OCI-LY1 (cell line): ENCODE measurements at regions not wholly inside any gene's neighbourhood (a gene's known extent, or its start where the extent isn't known, plus 50 kb on each side); places are given as distances from the start of the nearest gene placed in this dataset.

Source experiments
- H2AFZ ChIP-seq: fragments of 200-600 bp; sonication (generic), shearing (Covaris generic); 2 replicates; pipeline ENCODE4 v1.6.0; 2014; ENCODE audit warnings: antibody characterized with exemption, mild to moderate bottlenecking, low read length
- H3F3A ChIP-seq: fragments of 200-600 bp; sonication (generic), shearing (Covaris generic); 2 replicates; pipeline ENCODE4 v1.6.0; 2014; ENCODE audit warnings: mild to moderate bottlenecking, antibody characterized with exemption, low read length, moderate library complexity; ENCODE audit not compliant: insufficient read depth
- H3K27ac ChIP-seq: fragments of 200-600 bp; sonication (generic); 2 replicates; pipeline ENCODE4 v1.5.1; 2014; ENCODE audit warnings: low read length, mixed run types, mild to moderate bottlenecking, low read depth; ENCODE audit not compliant: poor library complexity, severe bottlenecking
- H3K27me3 ChIP-seq: fragments of 200-600 bp; sonication (generic); 2 replicates; pipeline ENCODE4 v1.6.0; 2014; ENCODE audit warnings: antibody characterized with exemption, mild to moderate bottlenecking, low read length, moderate library complexity; ENCODE audit not compliant: insufficient read depth
- H3K36me3 ChIP-seq: fragments of 200-600 bp; sonication (generic); 2 replicates; pipeline ENCODE4 v1.6.1; 2014; ENCODE audit warnings: mild to moderate bottlenecking, antibody characterized with exemption, low read length, moderate library complexity, mixed read lengths; ENCODE audit not compliant: insufficient read depth
- H3K4me1 ChIP-seq: fragments of 200-600 bp; sonication (generic); 2 replicates; pipeline ENCODE4 v1.5.1; 2014; ENCODE audit warnings: mild to moderate bottlenecking, low read length, moderate library complexity; ENCODE audit not compliant: insufficient read depth, severe bottlenecking
- H3K4me2 ChIP-seq: fragments of 200-600 bp; sonication (generic), shearing (Covaris generic); 2 replicates; pipeline ENCODE4 v1.6.1; 2014; ENCODE audit warnings: low read length
- H3K4me3 ChIP-seq: fragments of 200-600 bp; sonication (generic); 2 replicates; pipeline ENCODE4 v1.5.1; 2014; ENCODE audit warnings: low read length, low read depth, mild to moderate bottlenecking, mixed read lengths; ENCODE audit not compliant: poor library complexity, severe bottlenecking
- H3K79me2 ChIP-seq: fragments of 200-600 bp; shearing (Covaris generic); 2 replicates; pipeline ENCODE4 v1.6.1; 2016; ENCODE audit warnings: mixed run types, low read length, mixed read lengths; ENCODE audit not compliant: insufficient read depth
- H3K9ac ChIP-seq: fragments of 200-600 bp; sonication (generic), shearing (Covaris generic); 2 replicates; pipeline ENCODE4 v1.6.1; 2014; ENCODE audit warnings: mild to moderate bottlenecking, low read length, mixed read lengths
- H3K9me2 ChIP-seq: fragments of 200-600 bp; sonication (generic), shearing (Covaris generic); 2 replicates; pipeline ENCODE4 v1.6.1; 2014; ENCODE audit warnings: low read depth, mild to moderate bottlenecking, low read length, mixed read lengths
- H3K9me3 ChIP-seq: fragments of 200-600 bp; shearing (Covaris generic); 2 replicates; pipeline ENCODE4 v1.6.1; 2014; ENCODE audit warnings: low read length, mixed read lengths
- H4K20me1 ChIP-seq: fragments of 200-600 bp; sonication (generic), shearing (Covaris generic); 2 replicates; pipeline ENCODE4 v1.6.0; 2016; ENCODE audit warnings: mild to moderate bottlenecking, low read length; ENCODE audit not compliant: insufficient read depth
- EZH2 ChIP-seq: fragments of 200-600 bp; sonication (generic), shearing (Covaris generic); IDR thresholded peaks from 2 replicates; pipeline ENCODE4 v1.8.0; 2017; ENCODE audit warnings: borderline replicate concordance, mixed run types, mild to moderate bottlenecking, antibody characterized with exemption, low read length, moderate library complexity, mixed read lengths
- TF ChIP-seq, protein P1 (sequence below): fragments of 200-600 bp; sonication (generic), shearing (Covaris generic); IDR thresholded peaks from 2 replicates; pipeline ENCODE4 v1.5.1; 2017; ENCODE audit warnings: mild to moderate bottlenecking, antibody characterized with exemption, low read length, moderate library complexity, mixed read lengths

DNA sequence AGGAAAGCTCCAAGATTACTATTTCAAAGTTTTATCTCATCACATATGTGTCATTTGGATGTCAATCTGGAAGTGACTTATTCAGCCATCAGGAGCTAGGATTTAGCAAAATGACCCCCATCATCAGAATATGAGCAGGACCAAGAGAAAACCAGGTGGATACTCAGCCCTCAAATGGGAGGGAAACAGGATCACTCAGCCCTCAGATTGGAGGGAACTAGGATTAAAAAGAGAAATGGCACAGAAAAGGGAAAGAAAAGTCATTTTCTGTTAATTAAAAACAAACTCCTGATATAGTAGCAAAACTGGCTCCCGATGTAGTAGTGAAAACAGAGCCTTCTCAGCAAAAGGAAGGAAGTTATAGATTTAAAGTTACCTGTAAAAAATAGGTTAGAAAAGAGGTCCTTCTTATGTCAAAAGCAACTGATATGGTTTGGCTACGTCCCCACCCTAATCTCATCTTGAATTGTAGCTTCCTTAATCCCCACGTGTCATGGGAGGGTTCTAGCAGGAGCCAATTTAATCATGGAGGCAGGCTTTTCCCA, 69.0 kb upstream of the MYCN start:
- Histone ChIP-seq H3K9me2 (no peaks in the 10 kb centered on the region), H3F3A (no peaks in the 10 kb centered on the region), H3K27ac (no peak overlapping the region), H3K9me3 (no peaks in the 10 kb centered on the region), H3K9ac (no peak overlapping the region), H3K4me1 (no peaks in the 10 kb centered on the region), H3K4me3 (no peak overlapping the region), H3K79me2 (no peaks in the 10 kb centered on the region), H3K4me2 (no peak overlapping the region), H3K27me3 (no peaks in the 10 kb centered on the region), H4K20me1 (no peaks in the 10 kb centered on the region), H2AFZ (no peak overlapping the region), H3K36me3 (no peaks in the 10 kb centered on the region)
- TF ChIP-seq, protein P1, sequence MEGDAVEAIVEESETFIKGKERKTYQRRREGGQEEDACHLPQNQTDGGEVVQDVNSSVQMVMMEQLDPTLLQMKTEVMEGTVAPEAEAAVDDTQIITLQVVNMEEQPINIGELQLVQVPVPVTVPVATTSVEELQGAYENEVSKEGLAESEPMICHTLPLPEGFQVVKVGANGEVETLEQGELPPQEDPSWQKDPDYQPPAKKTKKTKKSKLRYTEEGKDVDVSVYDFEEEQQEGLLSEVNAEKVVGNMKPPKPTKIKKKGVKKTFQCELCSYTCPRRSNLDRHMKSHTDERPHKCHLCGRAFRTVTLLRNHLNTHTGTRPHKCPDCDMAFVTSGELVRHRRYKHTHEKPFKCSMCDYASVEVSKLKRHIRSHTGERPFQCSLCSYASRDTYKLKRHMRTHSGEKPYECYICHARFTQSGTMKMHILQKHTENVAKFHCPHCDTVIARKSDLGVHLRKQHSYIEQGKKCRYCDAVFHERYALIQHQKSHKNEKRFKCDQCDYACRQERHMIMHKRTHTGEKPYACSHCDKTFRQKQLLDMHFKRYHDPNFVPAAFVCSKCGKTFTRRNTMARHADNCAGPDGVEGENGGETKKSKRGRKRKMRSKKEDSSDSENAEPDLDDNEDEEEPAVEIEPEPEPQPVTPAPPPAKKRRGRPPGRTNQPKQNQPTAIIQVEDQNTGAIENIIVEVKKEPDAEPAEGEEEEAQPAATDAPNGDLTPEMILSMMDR, result no peak
- TF ChIP-seq EZH2, result no peak

DNA sequence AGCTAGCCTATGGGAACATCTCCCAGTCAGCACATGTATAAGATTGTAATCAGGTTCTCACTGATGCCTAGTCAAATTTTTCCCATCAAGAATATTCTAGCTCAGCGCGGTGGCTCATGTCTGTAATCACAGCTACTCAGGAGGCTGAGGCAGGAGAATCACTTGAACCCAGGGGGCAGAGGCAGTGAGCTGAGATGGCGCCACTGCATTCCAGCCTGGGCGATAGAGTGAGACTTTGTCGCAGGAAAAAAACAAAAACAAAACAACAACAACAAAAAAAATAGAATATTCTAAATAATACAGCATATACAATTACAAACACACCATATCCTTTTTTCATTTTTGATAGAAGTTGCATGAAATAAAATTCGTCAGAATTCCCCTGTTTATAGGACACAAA, 67.5 kb upstream of the MYCN start:
- Histone ChIP-seq H3K36me3 (no peaks in the 10 kb centered on the region), H2AFZ (no peak overlapping the region), H3K27ac (no peak overlapping the region), H3K9ac (no peak overlapping the region), H4K20me1 (no peaks in the 10 kb centered on the region), H3K9me3 (no peaks in the 10 kb centered on the region), H3K9me2 (no peaks in the 10 kb centered on the region), H3K4me2 (no peak overlapping the region), H3K4me3 (no peak overlapping the region), H3K27me3 (no peaks in the 10 kb centered on the region), H3F3A (no peaks in the 10 kb centered on the region), H3K79me2 (no peaks in the 10 kb centered on the region), H3K4me1 (no peaks in the 10 kb centered on the region)
- no peak for TF ChIP-seq EZH2
- TF ChIP-seq, protein P1, result no peak

DNA sequence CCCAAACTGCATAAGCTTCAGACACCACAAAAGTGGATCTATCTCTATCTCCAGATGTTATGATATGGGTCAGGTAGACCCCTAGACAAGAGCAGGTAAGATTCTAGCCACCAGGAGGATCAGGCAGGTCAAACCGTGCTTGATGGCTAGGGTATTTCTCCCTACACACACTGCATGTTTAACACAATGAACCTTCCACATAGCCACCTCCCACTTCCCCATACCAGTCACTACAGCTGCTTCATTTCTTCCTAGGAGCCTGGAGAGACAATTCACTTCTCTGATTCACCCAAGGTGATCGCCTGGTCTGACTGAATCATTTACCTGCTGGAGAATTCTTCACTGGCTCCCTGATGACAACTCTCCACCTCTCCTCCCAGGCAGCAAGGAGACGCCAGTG, 66.0 kb upstream of the MYCN start:
- no peaks in the 10 kb centered on the region for H3K36me3 ChIP-seq

More for the DNA sequence above, 66.0 kb upstream of the MYCN start:
- no peak for TF ChIP-seq EZH2
- TF ChIP-seq, protein P1, result no peak
- no peaks in the 10 kb centered on the region for H4K20me1 ChIP-seq
- no peaks in the 10 kb centered on the region for H3K9me2 ChIP-seq
- no peak overlapping the region for H3K27ac ChIP-seq
- no peak overlapping the region for H3K9ac ChIP-seq
- H3K4me1 ChIP-seq, result no peaks in the 10 kb centered on the region
- no peaks in the 10 kb centered on the region for H3K27me3 ChIP-seq
- no peaks in the 10 kb centered on the region for H3K79me2 ChIP-seq
- H3F3A ChIP-seq, result no peaks in the 10 kb centered on the region
- no peak overlapping the region for H3K4me3 ChIP-seq
- no peak overlapping the region for H3K4me2 ChIP-seq
- no peak overlapping the region for H2AFZ ChIP-seq
- H3K9me3 ChIP-seq, result no peaks in the 10 kb centered on the region
